DND-41 (cell line): ENCODE measurements at regions not wholly inside any gene's neighbourhood (a gene's known extent, or its start where the extent isn't known, plus 50 kb on each side); places are given as distances from the start of the nearest gene placed in this dataset.
A peak's percentile ranks its signal among the peaks of the same experiment; 100 is the strongest.

Experiments
- ATAC-seq: fragments of 200-7000 bp; cut with Tn5 transposase; 3 replicates; pipeline ENCODE4 v1.9.1; 2021; ENCODE audit warnings: low read depth; ENCODE audit not compliant: insufficient read depth
- DNase-seq: peaks from one replicate; pipeline ENCODE4 v3.0.0-alpha.2; 2020
- H2AFZ ChIP-seq: 2 replicates; pipeline ENCODE4 v1.6.0; 2012; ENCODE audit warnings: low read depth, low read length
- H3K27ac ChIP-seq: 2 replicates; pipeline ENCODE4 v1.5.1; 2012; ENCODE audit warnings: low read length, inconsistent platforms
- H3K27me3 ChIP-seq: fragments of 200-600 bp; sonication (generic); 2 replicates; pipeline ENCODE4 v1.6.0; 2012; ENCODE audit warnings: low read length, mild to moderate bottlenecking, inconsistent platforms; ENCODE audit not compliant: insufficient read depth, poor library complexity
- H3K36me3 ChIP-seq: 2 replicates; pipeline ENCODE4 v1.5.1; 2012; ENCODE audit warnings: low read length, inconsistent platforms; ENCODE audit not compliant: insufficient read depth
- H3K4me1 ChIP-seq: 2 replicates; pipeline ENCODE4 v1.5.1; 2012; ENCODE audit warnings: mild to moderate bottlenecking, low read length; ENCODE audit not compliant: insufficient read depth
- H3K4me2 ChIP-seq: 2 replicates; pipeline ENCODE4 v1.6.0; 2012; ENCODE audit warnings: mild to moderate bottlenecking, moderate library complexity, low read length, inconsistent platforms; ENCODE audit not compliant: insufficient read depth
- H3K4me3 ChIP-seq, 2 experiments: fragments of 200-600 bp in 1 of 2; shearing (Covaris generic) in 1 of 2; 2 replicates each; pipeline ENCODE4 v1.5.1; 2012 to 2016; ENCODE audit warnings: inconsistent platforms in 2 of 2, low read length in 2 of 2, mild to moderate bottlenecking in 2 of 2, low read depth in 1 of 2, moderate library complexity in 1 of 2
- H3K79me2 ChIP-seq: 2 replicates; pipeline ENCODE4 v1.6.0; 2012; ENCODE audit warnings: low read length, inconsistent platforms; ENCODE audit not compliant: insufficient read depth
- H3K9ac ChIP-seq: 2 replicates; pipeline ENCODE4 v1.6.0; 2012; ENCODE audit warnings: low read depth, mild to moderate bottlenecking, inconsistent platforms, low read length, moderate library complexity
- H3K9me3 ChIP-seq: 2 replicates; pipeline ENCODE4 v1.5.1; 2012; ENCODE audit warnings: low read length, moderate library complexity, mild to moderate bottlenecking, inconsistent platforms; ENCODE audit not compliant: insufficient read depth, severe bottlenecking
- H4K20me1 ChIP-seq: 2 replicates; pipeline ENCODE4 v1.6.0; 2012; ENCODE audit warnings: low read length; ENCODE audit not compliant: insufficient read depth
- CTCF ChIP-seq: IDR thresholded peaks from 2 replicates; pipeline ENCODE4 v1.5.1; 2012; ENCODE audit warnings: borderline replicate concordance, low read length, moderate library complexity, mild to moderate bottlenecking; ENCODE audit not compliant: poor library complexity, severe bottlenecking; ENCODE audit errors: extremely low read depth
- EZH2 ChIP-seq: IDR thresholded peaks from 3 replicates; pipeline ENCODE4 v1.6.1; 2012; ENCODE audit warnings: borderline replicate concordance, low read depth, mild to moderate bottlenecking, moderate library complexity, low read length, inconsistent platforms; ENCODE audit not compliant: severe bottlenecking

GRCh38 chr12:92553389-92553788 lies 149.4 kb upstream of the PLEKHG7 start:
- Histone ChIP-seq H3K9me3 (no peaks in the 10 kb centered on the region), H3K79me2 (no peaks in the 10 kb centered on the region), H3K9ac (no peak overlapping the region), H3K4me1 (peaks cover 24% of the 10 kb centered on the region), H3K27ac (no peak overlapping the region), H3K36me3 (no peaks in the 10 kb centered on the region), H2AFZ (no peak overlapping the region), H3K27me3 (no peaks in the 10 kb centered on the region), H4K20me1 (no peaks in the 10 kb centered on the region), H3K4me2 (no peak overlapping the region), H3K4me3 (no peak overlapping the region)
- DNase-seq (no peak), ATAC-seq (no peak)
- TF ChIP-seq EZH2, result no peak
- no peak for TF ChIP-seq CTCF

- Histone ChIP-seq H3K4me2 (no peak overlapping the region), H2AFZ (no peak overlapping the region)
Observed at GRCh38 chr12:92552412-92553108, 150.2 kb upstream of the PLEKHG7 start.

GRCh38 chr12:92551853-92552397 lies 150.9 kb upstream of the PLEKHG7 start:
- Histone ChIP-seq H4K20me1 (no peaks in the 10 kb centered on the region), H2AFZ (0 out of 2 replicates have a peak overlapping the region, but pooled peaks have one; percentile 37), H3K9ac (no peak overlapping the region), H3K36me3 (no peaks in the 10 kb centered on the region), H3K9me3 (no peaks in the 10 kb centered on the region), H3K4me1 (peaks cover 19% of the 10 kb centered on the region), H3K27ac (0 out of 2 replicates have a peak overlapping the region, but pooled peaks have one; percentile 15), H3K4me3 (no peak overlapping the region), H3K79me2 (no peaks in the 10 kb centered on the region), H3K27me3 (no peaks in the 10 kb centered on the region), H3K4me2 (no peak overlapping the region)
- DNase-seq (no peak), ATAC-seq (no peak)
- TF ChIP-seq CTCF (no peak), EZH2 (no peak)

More at GRCh38 chr12:92552412-92553108, 150.2 kb upstream of the PLEKHG7 start:
- H3K4me1 ChIP-seq, result peaks cover 24% of the 10 kb centered on the region
- no peaks in the 10 kb centered on the region for H4K20me1 ChIP-seq
- H3K9ac ChIP-seq, result no peak overlapping the region
- ATAC-seq, result no peak
- no peaks in the 10 kb centered on the region for H3K79me2 ChIP-seq
- H3K27me3 ChIP-seq, result no peaks in the 10 kb centered on the region
- DNase-seq, result no peak
- no peaks in the 10 kb centered on the region for H3K36me3 ChIP-seq
- no peaks in the 10 kb centered on the region for H3K9me3 ChIP-seq
- no peak overlapping the region for H3K4me3 ChIP-seq
- H3K27ac ChIP-seq, result no peak overlapping the region
- TF ChIP-seq CTCF (no peak), EZH2 (no peak)
